T follicular helper cell (primary cell): ENCODE measurements at regions not wholly inside any gene's neighbourhood (a gene's known extent, or its start where the extent isn't known, plus 50 kb on each side); places are given as distances from the start of the nearest gene placed in this dataset.

Experiments
- DNase-seq: peaks from one replicate; pipeline ENCODE4 v3.0.0-alpha.2; 2020; ENCODE audit warnings: low read depth

GRCh38 chr16:87131061-87131995 lies 185.9 kb downstream of the C16orf95 start:
- no peak for DNase-seq

GRCh38 chr16:87131996-87132345 lies 185.2 kb downstream of the C16orf95 start:
- no peak for DNase-seq

- no peak for DNase-seq
Measured at GRCh38 chr16:87132361-87133014, 184.7 kb downstream of the C16orf95 start.

GRCh38 chr16:87133112-87133850 lies 183.9 kb downstream of the C16orf95 start:
- DNase-seq, result no peak

- no peak for DNase-seq
Measured at GRCh38 chr16:87133966-87134627, 183.1 kb downstream of the C16orf95 start.

- DNase-seq, result no peak
Measured at GRCh38 chr16:87134628-87134995, 182.6 kb downstream of the C16orf95 start.

GRCh38 chr16:87135246-87136030 lies 181.8 kb downstream of the C16orf95 start:
- no peak for DNase-seq

- no peak for DNase-seq
Measured at GRCh38 chr16:87138316-87138715, 178.9 kb downstream of the C16orf95 start.

- no peak for DNase-seq
Measured at GRCh38 chr16:87138738-87139267, 178.4 kb downstream of the C16orf95 start.

GRCh38 chr16:87140211-87141200 lies 176.7 kb downstream of the C16orf95 start:
- DNase-seq, result no peak

- DNase-seq, result no peak
Measured at GRCh38 chr16:87141402-87141801, 175.8 kb downstream of the C16orf95 start.

GRCh38 chr16:87143661-87144121 lies 173.5 kb downstream of the C16orf95 start:
- no peak for DNase-seq

GRCh38 chr16:87144232-87144631 lies 173.0 kb downstream of the C16orf95 start:
- no peak for DNase-seq

GRCh38 chr16:87145181-87146176 lies 171.7 kb downstream of the C16orf95 start:
- DNase-seq, result no peak

- no peak for DNase-seq
Measured at GRCh38 chr16:87146676-87147075, 170.5 kb downstream of the C16orf95 start.

GRCh38 chr16:87149051-87149450 lies 168.1 kb downstream of the C16orf95 start:
- DNase-seq, result no peak

- DNase-seq, result no peak
Measured at GRCh38 chr16:87150262-87150661, 166.9 kb downstream of the C16orf95 start.

- no peak for DNase-seq
Measured at GRCh38 chr16:87150681-87151280, 166.4 kb downstream of the C16orf95 start.
